Liver (tissue), 8 donors: ENCODE measurements at regions not wholly inside any gene's neighbourhood (a gene's known extent, or its start where the extent isn't known, plus 50 kb on each side); places are given as distances from the start of the nearest gene placed in this dataset.

ENCODE experiments used
- DNase-seq: peaks from one replicate; pipeline ENCODE4 v3.0.0-alpha.2; 2017; ENCODE audit warnings: low spot score
- H3K27ac ChIP-seq, 2 donors: one replicate each; pipeline ENCODE4 v1.7.0; 2013; ENCODE audit warnings: inconsistent platforms in 2 of 2, low read length in 2 of 2, control low read depth in 1 of 2, low read depth in 1 of 2, mild to moderate bottlenecking in 1 of 2
- H3K27me3 ChIP-seq, 4 donors: one replicate each; pipeline versions ENCODE4 v1.6.1 to v1.7.0; 2013; ENCODE audit warnings: low read length in 3 of 4, inconsistent platforms in 1 of 4, mild to moderate bottlenecking in 1 of 4, moderate library complexity in 1 of 4; ENCODE audit not compliant: control insufficient read depth in 4 of 4, insufficient read depth in 4 of 4
- H3K36me3 ChIP-seq, 4 donors: one replicate each; pipeline versions ENCODE4 v1.6.1 to v1.7.0; 2013; ENCODE audit warnings: low read length in 3 of 4, mild to moderate bottlenecking in 3 of 4, low read depth in 1 of 4, moderate library complexity in 1 of 4; ENCODE audit not compliant: control insufficient read depth in 4 of 4, insufficient read depth in 3 of 4
- H3K4me1 ChIP-seq, 4 donors: one replicate each; pipeline versions ENCODE4 v1.6.1 to v1.7.0; 2013; ENCODE audit warnings: low read length in 3 of 4, mild to moderate bottlenecking in 3 of 4, moderate library complexity in 1 of 4; ENCODE audit not compliant: control insufficient read depth in 4 of 4, insufficient read depth in 4 of 4
- H3K4me3 ChIP-seq, 3 donors: one replicate each; pipeline versions ENCODE4 v1.6.1 to v1.7.0; 2013; ENCODE audit warnings: low read length in 3 of 3, control low read depth in 1 of 3, low read depth in 1 of 3, mild to moderate bottlenecking in 1 of 3
- H3K9ac ChIP-seq, 2 donors: one replicate each; pipeline ENCODE4 v1.7.0; 2013; ENCODE audit warnings: low read length in 2 of 2, mild to moderate bottlenecking in 2 of 2, moderate library complexity in 2 of 2, control low read depth in 1 of 2, low read depth in 1 of 2
- H3K9me3 ChIP-seq, 4 donors: one replicate each; pipeline versions ENCODE4 v1.6.1 to v1.7.0; 2013; ENCODE audit warnings: low read length in 3 of 4; ENCODE audit not compliant: control insufficient read depth in 4 of 4
- ATF3 ChIP-seq: IDR thresholded peaks from 2 replicates; pipeline ENCODE4 v1.6.1; 2016; ENCODE audit warnings: antibody characterized with exemption
- CTCF ChIP-seq: fragments of 150-350 bp; IDR thresholded peaks from 2 replicates; pipeline ENCODE4 v1.5.1; 2017; ENCODE audit warnings: improper control_type of control experiment, low read depth, low read length; ENCODE audit not compliant: missing input control
- EGR1 ChIP-seq, 2 donors: IDR thresholded peaks; 2 replicates each; pipeline ENCODE4 v1.6.1; 2016 to 2018; ENCODE audit warnings: antibody characterized with exemption in 2 of 2, low read depth in 2 of 2
- FOXA1 ChIP-seq: IDR thresholded peaks from 2 replicates; pipeline ENCODE4 v1.6.1; 2016; ENCODE audit warnings: antibody characterized with exemption
- FOXA2 ChIP-seq: IDR thresholded peaks from 2 replicates; pipeline ENCODE4 v1.6.1; 2016; ENCODE audit warnings: antibody characterized with exemption
- GABPA ChIP-seq, 2 donors: IDR thresholded peaks in 1 of 2; conservative IDR thresholded peaks in 1 of 2; 2 replicates each; pipeline ENCODE4 v1.6.1; 2016; ENCODE audit warnings: antibody characterized with exemption in 2 of 2, mild to moderate bottlenecking in 1 of 2, moderate library complexity in 1 of 2
- HNF4G ChIP-seq: IDR thresholded peaks from 2 replicates; pipeline ENCODE4 v1.6.1; 2016; ENCODE audit warnings: antibody characterized with exemption
- JUND ChIP-seq, 2 donors: IDR thresholded peaks; 2 replicates each; pipeline ENCODE4 v1.6.1; 2016; ENCODE audit warnings: antibody characterized with exemption in 2 of 2
- MAX ChIP-seq: IDR thresholded peaks from 2 replicates; pipeline ENCODE4 v1.6.1; 2016; ENCODE audit warnings: antibody characterized with exemption
- NR2F2 ChIP-seq: IDR thresholded peaks from 2 replicates; pipeline ENCODE4 v1.6.1; 2016; ENCODE audit warnings: antibody characterized with exemption
- REST ChIP-seq: IDR thresholded peaks from 2 replicates; pipeline ENCODE4 v1.6.1; 2016; ENCODE audit warnings: antibody characterized with exemption, mild to moderate bottlenecking
- SP1 ChIP-seq: IDR thresholded peaks from 2 replicates; pipeline ENCODE4 v1.6.1; 2018; ENCODE audit warnings: antibody characterized with exemption, mild to moderate bottlenecking
- TAF1 ChIP-seq: conservative IDR thresholded peaks from 2 replicates; pipeline ENCODE4 v1.6.1; 2016; ENCODE audit warnings: antibody characterized with exemption, mild to moderate bottlenecking
- YY1 ChIP-seq: IDR thresholded peaks from 2 replicates; pipeline ENCODE4 v1.6.1; 2016; ENCODE audit warnings: antibody characterized with exemption, mild to moderate bottlenecking
- WGBS: extraction: QIAGEN DNeasy Blood & Tissue Kit; methylation state at CpG from one replicate; pipeline ENCODE4 v1.1.7; 2013; 5-methylcytosine and 5-hydroxymethylcytosine counted together
- donor health status: healthy.
- donor health status: healthy.
- donor health status: healthy.
- donor health status: healthy.
- donor health status: healthy.

- no peak for TF ChIP-seq NR2F2
- no peak for TF ChIP-seq TAF1
- no peak for TF ChIP-seq FOXA2
- TF ChIP-seq GABPA (IDR thresholded peaks at IDR 0.05 in 1 of 2, conservative IDR thresholded peaks at IDR 0.05 in 1 of 2) = no peak
- TF ChIP-seq HNF4G = no peak
Measured at GRCh38 chr20:47927385-47927851, 142.1 kb upstream of the SULF2 start.

GRCh38 chr20:47926731-47927130 lies 141.4 kb upstream of the SULF2 start:
- H3K27ac ChIP-seq = no peak overlapping the region
- no peaks in the 10 kb centered on the region for H3K9me3 ChIP-seq
- no peak overlapping the region for H3K9ac ChIP-seq
- H3K27me3 ChIP-seq = peaks cover 0 to 19% (median 0%) of the 10 kb centered on the region in 4 donors
- TF ChIP-seq YY1 (no peak), NR2F2 (no peak), CTCF (no peak), FOXA1 (no peak), REST (no peak), MAX (no peak), ATF3 (no peak), SP1 (no peak), TAF1 (no peak), FOXA2 (no peak), EGR1 (IDR thresholded peaks at IDR 0.05; ENCODE audit: low read depth in 2 of 2) (no peak), GABPA (IDR thresholded peaks at IDR 0.05 in 1 of 2, conservative IDR thresholded peaks at IDR 0.05 in 1 of 2) (no peak), JUND (IDR thresholded peaks at IDR 0.05) (no peak), HNF4G (no peak)
- DNase-seq = no peak
- no peaks in the 10 kb centered on the region for H3K4me1 ChIP-seq
- no peaks in the 10 kb centered on the region for H3K36me3 ChIP-seq
- H3K4me3 ChIP-seq = no peak overlapping the region
- WGBS = 77% methylated on average over 4 of the region's 4 CpGs

More at GRCh38 chr20:47927385-47927851, 142.1 kb upstream of the SULF2 start:
- H3K9ac ChIP-seq = no peak overlapping the region
- no peak for DNase-seq
- no peaks in the 10 kb centered on the region for H3K36me3 ChIP-seq
- WGBS = 90% methylated on average over 5 of the region's 5 CpGs
- H3K9me3 ChIP-seq = no peaks in the 10 kb centered on the region
- peaks cover 0 to 16% (median 0%) of the 10 kb centered on the region in 4 donors for H3K27me3 ChIP-seq
- no peak overlapping the region for H3K4me3 ChIP-seq
- no peak overlapping the region for H3K27ac ChIP-seq
- no peaks in the 10 kb centered on the region for H3K4me1 ChIP-seq
